Kidney epithelial cell (primary cell): ENCODE measurements at regions not wholly inside any gene's neighbourhood (a gene's known extent, or its start where the extent isn't known, plus 50 kb on each side); places are given as distances from the start of the nearest gene placed in this dataset.

Experiments
- DNase-seq: peaks from one replicate; pipeline ENCODE4 v3.0.0-alpha.2; 2010; ENCODE audit warnings: low read depth
- H3K27me3 ChIP-seq: 2 replicates; pipeline ENCODE4 v1.6.0; 2011; ENCODE audit warnings: low read length; ENCODE audit not compliant: control insufficient read depth, insufficient read depth
- H3K36me3 ChIP-seq: 2 replicates; pipeline ENCODE4 v1.5.1; 2011; ENCODE audit warnings: low read length; ENCODE audit not compliant: control insufficient read depth, insufficient read depth
- H3K4me3 ChIP-seq: 2 replicates; pipeline ENCODE4 v1.5.1; 2011; ENCODE audit warnings: low read depth, mild to moderate bottlenecking, control low read depth, low read length
- TF ChIP-seq, protein P1 (sequence below): IDR thresholded peaks from 2 replicates; pipeline ENCODE4 v1.5.1; 2011; ENCODE audit warnings: mild to moderate bottlenecking, moderate library complexity, low read length, control low read depth, inconsistent platforms; ENCODE audit not compliant: insufficient read depth, poor library complexity, severe bottlenecking

DNA sequence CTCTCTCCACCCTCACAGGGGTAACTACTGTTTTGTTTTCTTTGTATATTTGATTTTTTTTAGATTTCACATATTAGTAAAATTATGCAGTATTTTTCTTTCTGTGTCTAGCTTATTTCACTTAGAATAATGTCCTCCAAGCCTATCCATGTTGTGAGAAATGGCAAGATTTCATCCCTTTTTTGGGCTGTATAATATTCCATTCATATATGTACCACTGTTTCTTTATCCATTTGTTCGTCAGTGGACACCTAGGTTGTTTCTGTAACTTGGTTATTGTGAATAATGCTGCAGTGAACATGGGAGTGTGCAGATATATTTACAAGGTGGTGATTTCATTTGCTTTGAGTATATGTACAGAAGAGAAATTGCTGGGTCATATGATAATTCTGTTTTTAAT lies 144.0 kb upstream of the CHD1 start:
- TF ChIP-seq, protein P1, sequence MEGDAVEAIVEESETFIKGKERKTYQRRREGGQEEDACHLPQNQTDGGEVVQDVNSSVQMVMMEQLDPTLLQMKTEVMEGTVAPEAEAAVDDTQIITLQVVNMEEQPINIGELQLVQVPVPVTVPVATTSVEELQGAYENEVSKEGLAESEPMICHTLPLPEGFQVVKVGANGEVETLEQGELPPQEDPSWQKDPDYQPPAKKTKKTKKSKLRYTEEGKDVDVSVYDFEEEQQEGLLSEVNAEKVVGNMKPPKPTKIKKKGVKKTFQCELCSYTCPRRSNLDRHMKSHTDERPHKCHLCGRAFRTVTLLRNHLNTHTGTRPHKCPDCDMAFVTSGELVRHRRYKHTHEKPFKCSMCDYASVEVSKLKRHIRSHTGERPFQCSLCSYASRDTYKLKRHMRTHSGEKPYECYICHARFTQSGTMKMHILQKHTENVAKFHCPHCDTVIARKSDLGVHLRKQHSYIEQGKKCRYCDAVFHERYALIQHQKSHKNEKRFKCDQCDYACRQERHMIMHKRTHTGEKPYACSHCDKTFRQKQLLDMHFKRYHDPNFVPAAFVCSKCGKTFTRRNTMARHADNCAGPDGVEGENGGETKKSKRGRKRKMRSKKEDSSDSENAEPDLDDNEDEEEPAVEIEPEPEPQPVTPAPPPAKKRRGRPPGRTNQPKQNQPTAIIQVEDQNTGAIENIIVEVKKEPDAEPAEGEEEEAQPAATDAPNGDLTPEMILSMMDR, result no peak
- DNase-seq, result no peak
- Histone ChIP-seq H3K36me3 (no peaks in the 10 kb centered on the region), H3K27me3 (no peaks in the 10 kb centered on the region), H3K4me3 (no peak overlapping the region)

DNA sequence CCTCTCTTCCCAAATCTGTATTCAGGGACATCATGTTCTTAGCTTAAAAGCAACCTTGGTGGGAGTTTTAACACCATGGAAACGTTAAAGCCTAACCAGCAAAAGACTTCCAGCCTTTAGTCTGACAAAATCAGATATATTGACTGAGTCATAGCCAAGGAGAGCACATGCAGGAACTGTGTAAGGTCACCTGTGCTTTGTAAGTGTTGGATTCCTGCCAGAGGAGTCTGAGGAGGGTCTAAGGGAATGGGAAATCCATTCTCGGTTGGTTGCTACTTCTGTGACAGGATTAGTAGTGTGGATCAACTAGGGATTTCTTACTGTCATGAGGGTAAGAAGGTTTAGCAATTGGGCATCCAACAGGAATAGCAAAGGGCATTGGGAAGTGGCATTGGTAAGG lies 142.0 kb upstream of the CHD1 start:
- no peak for DNase-seq
- Histone ChIP-seq H3K36me3 (no peaks in the 10 kb centered on the region), H3K4me3 (no peak overlapping the region), H3K27me3 (no peaks in the 10 kb centered on the region)
- TF ChIP-seq, protein P1, result no peak

DNA sequence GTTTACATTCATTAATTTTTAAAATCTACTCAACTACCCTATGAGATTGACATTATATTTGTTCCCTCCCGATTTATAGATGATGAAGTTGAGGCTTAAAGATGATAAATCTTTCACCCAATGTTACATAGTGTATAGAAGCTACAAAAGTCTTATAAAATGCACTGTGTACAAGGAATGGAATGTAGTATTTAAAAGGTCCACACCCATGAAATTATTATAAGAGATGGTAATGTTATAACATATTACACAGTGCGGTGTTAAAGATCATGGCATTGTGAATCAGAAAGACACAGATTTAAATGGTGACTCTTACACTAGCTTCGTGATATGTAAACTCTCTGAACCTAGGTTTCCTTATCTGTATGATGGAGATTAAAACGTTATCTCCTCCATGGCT lies 141.6 kb upstream of the CHD1 start:
- DNase-seq, result no peak

DNA sequence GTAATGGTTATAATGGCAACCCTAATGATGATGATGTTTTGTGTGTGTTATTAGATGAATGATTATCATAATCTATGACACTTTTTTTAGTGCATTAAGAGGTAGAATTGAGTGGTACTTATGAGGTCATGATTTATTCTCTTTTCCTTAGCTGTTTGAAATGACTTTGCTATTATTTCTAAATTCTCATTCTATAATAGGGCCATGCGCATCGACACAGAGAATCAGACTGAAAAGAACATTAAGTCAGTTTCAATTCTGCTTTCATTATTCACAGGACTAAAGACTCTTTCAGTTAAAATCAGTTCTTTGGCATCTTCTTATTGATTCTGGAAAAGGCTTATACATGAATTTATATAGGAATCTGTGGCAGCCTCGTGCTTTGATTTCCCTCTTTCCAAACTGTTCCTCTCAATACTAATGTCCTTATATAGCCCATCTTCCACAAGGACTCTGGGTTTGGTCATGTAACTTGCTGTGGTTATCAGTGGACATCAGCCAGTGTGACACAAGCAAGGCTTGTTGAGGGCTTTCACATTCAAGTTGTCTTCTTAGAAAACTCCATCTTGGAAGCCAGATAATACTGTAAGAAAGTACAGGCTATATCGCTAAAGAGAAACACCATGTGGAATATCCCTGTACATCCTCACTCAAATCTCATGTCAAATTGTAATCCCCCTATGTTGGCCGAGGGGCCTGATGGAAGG lies 140.3 kb upstream of the CHD1 start:
- TF ChIP-seq, protein P1, result no peak
- Histone ChIP-seq H3K36me3 (no peaks in the 10 kb centered on the region), H3K27me3 (no peaks in the 10 kb centered on the region), H3K4me3 (no peak overlapping the region)
- DNase-seq, result no peak

More for the DNA sequence above, 141.6 kb upstream of the CHD1 start:
- TF ChIP-seq, protein P1, result no peak
- Histone ChIP-seq H3K27me3 (no peaks in the 10 kb centered on the region), H3K4me3 (no peak overlapping the region), H3K36me3 (no peaks in the 10 kb centered on the region)

DNA sequence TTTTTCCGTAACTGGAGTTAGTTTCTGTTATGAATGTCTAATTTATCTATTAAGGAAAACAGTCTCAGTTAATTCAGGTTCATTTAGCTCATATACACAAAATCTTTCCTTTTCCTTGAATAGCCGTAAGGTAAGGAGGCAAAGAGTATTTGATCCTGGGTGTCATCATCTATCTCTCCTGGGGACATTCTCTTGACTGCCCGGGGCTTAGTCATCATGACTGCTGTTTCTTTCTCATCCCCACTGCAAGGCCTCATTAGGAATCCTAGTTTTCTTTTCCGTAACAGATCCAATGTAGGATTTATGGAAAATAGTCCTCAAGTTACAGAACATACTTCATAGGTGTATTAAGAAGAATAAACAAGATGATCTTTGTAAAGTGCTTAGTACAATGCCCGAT lies 134.9 kb upstream of the CHD1 start:
- TF ChIP-seq, protein P1, result no peak
- H3K4me3 ChIP-seq, result no peak overlapping the region
- H3K36me3 ChIP-seq, result no peaks in the 10 kb centered on the region
- H3K27me3 ChIP-seq, result no peaks in the 10 kb centered on the region
- no peak for DNase-seq

DNA sequence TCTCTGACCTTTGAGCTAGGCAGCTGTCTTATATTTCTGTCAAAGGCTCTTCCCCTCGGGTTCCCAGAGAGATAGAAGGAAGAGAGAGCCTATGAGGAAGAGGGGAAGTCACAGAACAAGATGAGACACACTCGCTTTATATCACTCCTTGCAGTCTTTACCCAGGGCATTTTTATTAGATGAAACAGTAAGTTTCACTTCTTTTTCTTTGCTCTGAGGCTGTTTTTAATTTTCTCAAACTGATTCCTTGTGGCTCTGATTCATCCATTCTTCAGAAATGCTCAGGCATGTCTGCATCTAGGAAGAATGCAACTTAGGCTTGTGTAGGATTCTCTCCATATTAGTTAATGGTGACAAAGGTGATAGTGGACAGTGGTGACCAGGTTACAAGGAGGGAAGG lies 132.9 kb upstream of the CHD1 start:
- Histone ChIP-seq H3K36me3 (no peaks in the 10 kb centered on the region), H3K4me3 (no peak overlapping the region), H3K27me3 (no peaks in the 10 kb centered on the region)
- TF ChIP-seq, protein P1, result no peak
- DNase-seq, result no peak
